ENCODE measurements at regions not wholly inside any gene's neighbourhood (a gene's known extent, or its start where the extent isn't known, plus 50 kb on each side); places are given as distances from the start of the nearest gene placed in this dataset.
"Not testable (repeated sequence)": the region's sequence is repeated elsewhere in the genome, so short reads cannot be mapped to it uniquely, and the experiment has no call there.

- DNase-seq = no peak
Observed at GRCh38 chr6:117761610-117762009, 86.3 kb downstream of the NUS1 start.

- no peak for DNase-seq
Observed at GRCh38 chr6:117771403-117771802, 96.1 kb downstream of the NUS1 start.

- no peak for DNase-seq
Observed at GRCh38 chr6:117776441-117776840, 101.2 kb downstream of the NUS1 start.

GRCh38 chr6:117781550-117781949, 106.3 kb downstream of the NUS1 start:
- DNase-seq = no peak

- no peak for DNase-seq
Observed at GRCh38 chr6:117783279-117783678, 108.0 kb downstream of the NUS1 start.

- DNase-seq = no peak
Observed at GRCh38 chr6:117791012-117791411, 115.7 kb downstream of the NUS1 start.

- no peak for DNase-seq
Observed at GRCh38 chr6:117795234-117795633, 111.8 kb upstream of the SLC35F1 start.

GRCh38 chr6:117798819-117799218, 108.2 kb upstream of the SLC35F1 start:
- DNase-seq = not testable (repeated sequence)

- DNase-seq = no peak
Observed at GRCh38 chr6:117810269-117810668, 96.8 kb upstream of the SLC35F1 start.

GRCh38 chr6:117817499-117817898, 89.6 kb upstream of the SLC35F1 start:
- no peak for DNase-seq

GRCh38 chr6:117817992-117818391, 89.1 kb upstream of the SLC35F1 start:
- no peak for DNase-seq

GRCh38 chr6:117818449-117818848, 88.6 kb upstream of the SLC35F1 start:
- no peak for DNase-seq

GRCh38 chr6:117829594-117830319, 77.3 kb upstream of the SLC35F1 start:
- peak; percentile 5 for DNase-seq

- no peak for DNase-seq
Observed at GRCh38 chr6:117837261-117837660, 69.8 kb upstream of the SLC35F1 start.

- peak; percentile 11 for DNase-seq
Observed at GRCh38 chr6:117840541-117840983, 66.5 kb upstream of the SLC35F1 start.

- no peak for DNase-seq
Observed at GRCh38 chr6:117847912-117848311, 59.2 kb upstream of the SLC35F1 start.

GRCh38 chr6:117849087-117849486, 58.0 kb upstream of the SLC35F1 start:
- no peak for DNase-seq

Measured in HCEC 1CT (cell line).